GM12878 (cell line): ENCODE measurements at regions not wholly inside any gene's neighbourhood (a gene's known extent, or its start where the extent isn't known, plus 50 kb on each side); places are given as distances from the start of the nearest gene placed in this dataset.

Experiments used
- ATAC-seq: fragments of 200-7000 bp; cut with Tn5 transposase; 3 replicates; pipeline ENCODE4 v1.9.1; 2020; ENCODE audit warnings: mild to moderate bottlenecking, moderate library complexity
- BruUV-seq: library from RNA; stranded (reverse); fragments of 400-500 nt; replicated peaks from 2 replicates; lab custom pipeline; 2021; lab: Mats Ljungman, UMichigan
- CTCF ChIA-PET: fragments of 300-600 bp; sonication (Branson Sonifier 250); formaldehyde crosslinking; extraction: SDS; loops from one replicate; lab custom pipeline; 2021; ENCODE audit warnings: inconsistent platforms; lab: Yijun Ruan, JAX
- POLR2A ChIA-PET: fragments of 350-600 bp; formaldehyde crosslinking; extraction: SDS; loops from one replicate; lab custom pipeline; 2021; ENCODE audit warnings: inconsistent platforms; lab: Charles Lee
- RAD21 ChIA-PET: fragments of 300-600 bp; sonication (Branson Sonifier 250); formaldehyde crosslinking; loops from one replicate; lab custom pipeline; 2023; ENCODE audit warnings: antibody characterized with exemption; ENCODE audit not compliant: unreplicated experiment; lab: Charles Lee
- SMC1A ChIA-PET: fragments of 300-600 bp; sonication (Branson Sonifier 250); formaldehyde crosslinking; loops from one replicate; lab custom pipeline; 2023; ENCODE audit not compliant: unreplicated experiment, uncharacterized antibody; lab: Charles Lee
- DNase-seq: peaks from one replicate; pipeline ENCODE4 v3.0.0-alpha.2; 2011; ENCODE audit warnings: low read depth, low spot score
- FAIRE-seq: peaks from 3 replicates; lab custom pipeline; 2011; peaks lifted over from hg19 to GRCh38; lab: Jason Lieb, UNC
- H2AFZ ChIP-seq: 2 replicates; pipeline ENCODE4 v1.6.0; 2011; ENCODE audit warnings: low read depth, low read length, control low read depth; ENCODE audit not compliant: control insufficient read depth
- H3K27ac ChIP-seq: 2 replicates; pipeline ENCODE4 v1.5.1; 2011; ENCODE audit warnings: control low read depth; ENCODE audit not compliant: control insufficient read depth, insufficient read depth
- H3K27me3 ChIP-seq, 2 experiments: replicated peaks in 1 of 2; 2 replicates each; pipeline versions ENCODE4 v1.6.0 to v1.6.1; 2011; ENCODE audit warnings: low read length in 1 of 2; ENCODE audit not compliant: control insufficient read depth in 2 of 2, insufficient read depth in 2 of 2
- H3K36me3 ChIP-seq, 2 experiments: 2 replicates each; pipeline ENCODE4 v1.5.1; 2011; ENCODE audit warnings: low read length in 1 of 2; ENCODE audit not compliant: control insufficient read depth in 2 of 2, insufficient read depth in 2 of 2
- H3K4me1 ChIP-seq: 2 replicates; pipeline ENCODE4 v1.6.1; 2011; ENCODE audit warnings: mild to moderate bottlenecking, low read length, moderate library complexity, mixed read lengths; ENCODE audit not compliant: control insufficient read depth, insufficient read depth
- H3K4me2 ChIP-seq: 2 replicates; pipeline ENCODE4 v1.6.0; 2011; ENCODE audit warnings: control low read depth; ENCODE audit not compliant: control insufficient read depth, insufficient read depth
- H3K4me3 ChIP-seq: fragments of 200-600 bp; sonication (generic); 2 replicates; pipeline ENCODE4 v1.5.1; 2016
- H3K79me2 ChIP-seq: 2 replicates; pipeline ENCODE4 v1.6.0; 2011; ENCODE audit warnings: low read length; ENCODE audit not compliant: control insufficient read depth, insufficient read depth
- H3K9ac ChIP-seq: 2 replicates; pipeline ENCODE4 v1.8.0; 2011; ENCODE audit warnings: low read length, control low read depth, mixed read lengths; ENCODE audit not compliant: control insufficient read depth, insufficient read depth
- H3K9me3 ChIP-seq: replicated peaks from 3 replicates; pipeline ENCODE4 v1.5.1; 2011; ENCODE audit warnings: mild to moderate bottlenecking, low read length; ENCODE audit not compliant: control insufficient read depth, insufficient read depth
- H4K20me1 ChIP-seq: 2 replicates; pipeline ENCODE4 v1.6.0; 2011; ENCODE audit not compliant: control insufficient read depth, insufficient read depth
- CTCF ChIP-seq, 3 experiments: IDR thresholded peaks in 2 of 3; conservative IDR thresholded peaks in 1 of 3; 2 replicates each; pipeline ENCODE4 v1.5.1; 2011; ENCODE audit warnings: low read depth in 3 of 3, low read length in 3 of 3, mild to moderate bottlenecking in 3 of 3, control low read depth in 2 of 3, moderate library complexity in 2 of 3, inconsistent platforms in 1 of 3, mixed read lengths in 1 of 3; ENCODE audit not compliant: control insufficient read depth in 2 of 3, insufficient read depth in 1 of 3; ENCODE audit errors: extremely low read depth in 1 of 3
- CUX1 ChIP-seq: IDR thresholded peaks from 2 replicates; pipeline ENCODE4 v1.6.1; 2012; ENCODE audit warnings: improper control_type of control experiment, low read depth, low read length; ENCODE audit not compliant: insufficient replicate concordance
- KAT2A ChIP-seq: conservative IDR thresholded peaks from 2 replicates; pipeline ENCODE4 v1.6.1; 2011; ENCODE audit warnings: low read depth, low read length; ENCODE audit not compliant: control insufficient read depth
- POLR2AphosphoS2 ChIP-seq: IDR thresholded peaks from 2 replicates; pipeline ENCODE4 v1.6.1; 2011; ENCODE audit warnings: low read depth, mild to moderate bottlenecking, low read length, improper control_type of control experiment, moderate library complexity
- SIN3A ChIP-seq: IDR thresholded peaks from 2 replicates; pipeline ENCODE4 v1.6.1; 2012; ENCODE audit warnings: low read depth, low read length, improper control_type of control experiment
- TARDBP ChIP-seq: IDR thresholded peaks from 2 replicates; pipeline ENCODE4 v1.6.1; 2016; ENCODE audit warnings: borderline replicate concordance
- TCF12 ChIP-seq: IDR thresholded peaks from 2 replicates; pipeline ENCODE4 v1.6.1; 2011; ENCODE audit warnings: low read depth, mild to moderate bottlenecking, low read length
- ZNF384 ChIP-seq: IDR thresholded peaks from 2 replicates; pipeline ENCODE4 v1.6.1; 2012; ENCODE audit warnings: low read depth, mild to moderate bottlenecking, low read length, improper control_type of control experiment, borderline replicate concordance
- WGBS: methylation state at CpG from one replicate; pipeline ENCODE4 v1.1.6; 2016; ENCODE audit warnings: low lambda C conversion rate; ENCODE audit not compliant: insufficient replicate concordance, insufficient coverage; ENCODE audit errors: missing lambda C conversion rate; 5-methylcytosine and 5-hydroxymethylcytosine counted together
- in situ Hi-C: fragments of 300-500 bp; cut with MboI; formaldehyde crosslinking; loops from 9 replicates; pipeline ENCODE4 v1.14.3; 2018; ENCODE audit warnings: mixed read lengths
- intact Hi-C: fragments of 100-400 bp; cut with micrococcal nuclease; formaldehyde crosslinking; loops from one replicate; pipeline ENCODE4 v1.14.2; 2022; ENCODE audit not compliant: unreplicated experiment

DNA sequence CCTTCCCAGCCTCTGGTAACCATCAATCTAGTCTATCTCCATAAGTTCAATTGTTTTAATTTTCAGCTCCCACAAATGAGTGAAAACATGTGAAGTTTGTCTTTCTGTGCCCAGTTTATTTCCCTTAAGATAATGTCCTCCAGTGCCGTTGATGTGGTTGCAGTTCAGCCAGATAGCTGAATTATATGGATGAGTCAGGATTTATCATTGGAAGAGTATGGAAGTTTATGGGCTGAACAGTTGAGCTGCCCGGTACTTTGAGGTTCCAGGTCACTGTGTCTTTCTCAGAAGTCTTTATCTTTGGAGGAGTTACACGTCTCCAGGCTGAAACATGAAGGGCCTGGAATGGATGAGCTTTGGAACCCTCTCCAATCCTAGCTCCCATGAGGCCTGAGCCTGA, 120.1 kb downstream of the ASCL4 start:
- 67% methylated on average over 3 of the region's 3 CpGs for WGBS
- Histone ChIP-seq H3K9ac (no peak overlapping the region), H3K4me3 (no peak overlapping the region), H3K27me3 (no peaks in the 10 kb centered on the region), H3K79me2 (no peaks in the 10 kb centered on the region), H3K36me3 (no peaks in the 10 kb centered on the region), H3K27ac (no peak overlapping the region), H2AFZ (no peak overlapping the region), H3K4me2 (no peak overlapping the region), H4K20me1 (no peaks in the 10 kb centered on the region), H3K4me1 (no peaks in the 10 kb centered on the region), H3K9me3 (no peaks in the 10 kb centered on the region)
- ChIA-PET SMC1A (interaction anchor here (0.8 to 1.2 kb wide), 2 partner anchors 9 to 43 kb away, joined by 3 read pairs; no protein-coding TSS in a partner anchor), POLR2A (no interaction called here), RAD21 (no interaction called here), CTCF (interaction anchor here (0.9 to 1.2 kb wide), 4 partner anchors 10 to 224 kb away, joined by 3 to 6 read pairs (median 4); no protein-coding TSS in a partner anchor)
- no TSS peak for BruUV-seq
- ATAC-seq (no peak), DNase-seq (no peak), FAIRE-seq (no peak)
- intact Hi-C loops (no loop called here), in situ Hi-C loops (no loop called here)
- no peak for TF ChIP-seq CTCF (IDR thresholded peaks at IDR 0.05 in 2 of 3, conservative IDR thresholded peaks at IDR 0.05 in 1 of 3; ENCODE audit: control insufficient read depth in 2 of 3, extremely low read depth in 1 of 3, insufficient read depth in 1 of 3, low read depth in 3 of 3, low read length in 3 of 3)
- TF ChIP-seq TARDBP, result no peak
- TF ChIP-seq KAT2A, result no peak

- Histone ChIP-seq H3K36me3 (no peaks in the 10 kb centered on the region), H3K4me1 (no peaks in the 10 kb centered on the region), H3K4me3 (no peak overlapping the region), H3K27ac (no peak overlapping the region), H3K27me3 (no peaks in the 10 kb centered on the region), H4K20me1 (no peaks in the 10 kb centered on the region), H3K4me2 (no peak overlapping the region), H3K9ac (no peak overlapping the region), H2AFZ (no peak overlapping the region), H3K79me2 (no peaks in the 10 kb centered on the region), H3K9me3 (no peaks in the 10 kb centered on the region)
- intact Hi-C loops, result no loop called here
- in situ Hi-C loops, result no loop called here
- ChIA-PET RAD21 (no interaction called here), POLR2A (no interaction called here), SMC1A (no interaction called here), CTCF (no interaction called here)
- no peak for DNase-seq
- TF ChIP-seq ZNF384 (no peak), TCF12 (no peak), SIN3A (no peak), POLR2AphosphoS2 (no peak), CUX1 (no peak)
- no TSS peak for BruUV-seq
- ATAC-seq, result no peak
- FAIRE-seq, result no peak
Measured at GRCh38 chr12:107895966-107896365, 121.5 kb downstream of the ASCL4 start.
